Amniotic epithelial cell (primary cell): ENCODE measurements at regions not wholly inside any gene's neighbourhood (a gene's known extent, or its start where the extent isn't known, plus 50 kb on each side); places are given as distances from the start of the nearest gene placed in this dataset.

Source experiments
- DNase-seq: peaks from one replicate; pipeline ENCODE4 v3.0.0-alpha.2; 2010; ENCODE audit warnings: low read depth

DNA sequence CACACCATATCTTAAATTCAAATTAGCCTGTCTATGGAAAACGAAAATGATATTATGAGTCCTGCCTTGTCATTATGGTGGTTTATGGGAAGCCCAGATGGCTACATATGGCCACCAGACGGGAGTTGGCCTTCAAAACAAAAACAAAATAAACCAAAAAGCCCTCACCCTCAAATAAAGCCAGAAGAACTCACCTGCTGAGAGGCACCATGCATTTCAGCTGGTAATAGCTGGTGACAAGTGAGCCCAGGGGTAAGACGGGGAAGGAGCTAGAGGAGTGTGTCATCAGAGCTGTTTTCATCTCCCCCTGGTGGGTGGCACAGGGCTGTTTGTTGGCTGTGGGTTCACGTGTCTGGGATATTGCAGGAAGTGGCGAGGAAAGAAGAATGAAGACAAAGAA lies 152.9 kb downstream of the EFNB2 start:
- no peak for DNase-seq

DNA sequence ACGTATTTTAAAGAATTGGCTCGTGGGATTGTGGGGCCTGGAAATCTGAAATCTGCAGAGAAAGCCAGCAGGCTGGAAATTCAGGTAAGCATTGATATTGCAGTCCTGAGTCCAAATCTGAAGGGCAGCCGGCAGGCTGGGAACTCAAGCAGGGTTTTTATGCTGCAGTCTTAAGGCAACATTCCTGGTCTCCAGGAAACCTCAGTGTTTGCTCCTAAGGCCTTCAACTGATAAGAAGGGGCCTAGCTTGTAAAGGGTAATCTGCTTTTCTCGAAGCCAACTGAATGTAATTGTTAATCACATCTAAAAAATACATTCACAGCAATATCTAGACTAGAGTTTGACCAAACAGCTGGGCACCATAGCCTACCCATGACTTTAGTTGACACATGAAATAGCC lies 154.4 kb downstream of the EFNB2 start:
- DNase-seq = peak; percentile 91

DNA sequence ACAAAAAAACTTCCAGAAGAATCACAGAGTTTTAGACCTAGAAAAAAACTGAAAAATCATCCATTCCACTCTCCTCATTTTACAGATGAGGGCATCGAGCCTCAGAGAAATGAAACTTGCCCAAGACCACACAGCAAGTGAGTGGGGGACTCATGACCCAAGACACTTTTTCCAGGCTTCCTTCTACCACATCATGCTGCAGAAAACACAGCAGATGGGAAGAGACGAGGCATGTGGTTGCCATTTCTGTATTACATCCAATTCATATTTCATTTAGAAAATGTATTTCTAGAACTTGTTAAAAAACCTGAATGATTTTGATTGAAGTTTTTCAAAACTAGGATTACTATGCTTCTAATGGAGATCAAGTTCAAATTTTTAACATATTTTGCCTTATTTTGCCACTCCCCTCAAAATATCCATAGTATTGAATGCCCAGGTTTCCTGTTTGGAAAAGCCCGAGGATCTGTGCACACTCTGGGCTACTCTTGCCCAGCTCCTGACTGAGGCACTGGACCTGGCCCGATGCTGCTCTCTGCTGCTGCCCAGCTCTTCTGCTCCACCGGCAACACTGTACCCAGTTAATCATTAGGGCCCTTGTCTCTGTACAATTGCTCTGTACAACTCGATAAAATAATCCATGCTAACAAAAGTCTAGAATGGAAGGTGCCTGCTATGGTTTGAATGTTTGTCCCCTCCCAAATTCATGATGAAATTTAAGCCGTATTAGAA lies 157.4 kb downstream of the EFNB2 start:
- no peak for DNase-seq

DNA sequence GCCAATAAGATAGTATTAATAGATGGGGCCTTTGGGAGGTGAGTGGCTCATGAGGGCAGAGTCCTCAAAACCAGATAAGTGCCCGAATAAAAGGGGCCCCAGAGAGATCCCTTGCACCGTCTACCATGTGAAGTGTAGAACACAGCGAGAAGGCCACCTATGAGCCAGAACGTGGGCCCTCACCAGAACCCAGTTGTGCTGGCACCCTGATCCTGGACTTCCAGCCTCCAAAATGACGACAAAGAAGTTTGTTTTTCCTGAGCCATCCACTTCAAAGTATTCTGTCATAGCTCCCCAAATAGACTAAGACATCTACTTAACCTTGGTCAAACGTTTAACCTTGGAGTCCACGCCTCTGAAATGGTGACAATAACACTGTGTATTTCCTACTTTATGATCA lies 158.1 kb downstream of the EFNB2 start:
- DNase-seq = no peak

DNA sequence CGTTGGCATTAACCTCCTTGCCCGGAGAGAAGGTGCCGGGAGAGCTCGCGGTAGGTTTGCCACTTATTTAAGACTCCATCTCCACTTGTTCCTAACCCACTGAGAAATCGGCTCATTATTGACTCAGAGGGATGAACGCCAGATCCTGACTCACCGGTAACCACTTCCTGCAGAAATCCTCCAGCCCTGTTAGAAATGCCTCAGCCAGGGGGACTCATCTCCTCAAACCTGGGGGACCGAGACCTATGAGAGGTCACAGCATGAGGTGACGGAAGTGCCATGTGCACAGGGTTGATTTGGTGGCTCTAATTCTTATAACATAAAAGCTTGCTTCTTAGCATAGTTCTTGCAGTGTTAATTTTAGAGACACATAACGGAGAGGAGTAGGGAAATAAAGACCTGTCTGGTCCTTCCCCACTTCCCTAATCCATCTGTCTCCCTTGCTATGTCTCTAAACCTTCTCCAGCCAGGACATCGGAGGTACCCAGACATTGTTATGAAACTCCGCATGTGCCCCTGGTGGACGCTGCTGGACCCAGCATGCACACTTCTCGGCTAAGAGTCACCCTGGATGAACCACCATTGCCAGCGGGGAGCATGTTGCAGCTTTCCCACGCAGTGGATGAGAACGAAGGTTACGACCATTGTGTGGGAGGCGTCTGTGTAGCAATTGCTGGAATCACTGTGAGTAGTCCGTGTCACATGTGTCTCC lies 158.9 kb downstream of the EFNB2 start:
- peak; percentile 92 for DNase-seq

DNA sequence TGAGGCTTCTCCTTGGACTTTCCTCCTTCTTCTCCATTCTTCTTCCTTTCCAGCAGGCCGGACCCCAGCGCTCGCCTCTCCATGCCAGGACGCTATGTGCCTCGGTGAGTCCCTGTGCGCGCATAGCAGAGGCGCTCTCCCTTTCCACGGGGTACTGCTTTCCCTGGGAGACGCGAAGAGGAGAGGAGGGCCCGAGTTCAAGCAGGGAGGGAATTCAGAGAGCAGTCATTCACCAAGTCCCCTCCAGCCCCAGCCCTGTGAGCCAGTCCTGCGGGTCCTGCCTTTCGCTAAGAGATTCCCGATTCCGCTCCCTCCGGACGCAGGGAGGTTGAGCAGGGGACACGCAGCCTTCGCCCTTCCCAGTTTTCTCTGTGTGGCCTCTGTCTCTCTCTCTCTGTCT lies 160.4 kb downstream of the EFNB2 start:
- no peak for DNase-seq

DNA sequence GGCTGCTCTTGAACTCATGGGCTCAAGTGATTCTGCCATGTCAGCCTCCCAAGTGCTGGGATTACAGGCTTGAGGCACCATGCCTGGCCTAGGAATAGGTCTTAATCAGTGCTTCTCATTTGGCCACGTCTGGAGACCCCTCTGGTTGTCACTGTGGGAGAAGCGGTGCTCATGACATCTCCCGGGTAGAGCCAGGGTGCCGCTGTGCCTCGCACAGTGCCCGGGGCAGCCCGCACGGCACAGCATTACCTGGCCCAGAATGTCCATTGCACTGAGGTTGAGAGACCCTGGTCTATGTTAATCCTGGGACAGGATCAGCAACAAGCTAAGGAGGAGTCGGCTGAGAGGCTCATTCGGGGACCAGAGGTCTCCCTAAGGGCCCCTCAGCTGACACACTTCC lies 160.8 kb downstream of the EFNB2 start:
- no peak for DNase-seq

DNA sequence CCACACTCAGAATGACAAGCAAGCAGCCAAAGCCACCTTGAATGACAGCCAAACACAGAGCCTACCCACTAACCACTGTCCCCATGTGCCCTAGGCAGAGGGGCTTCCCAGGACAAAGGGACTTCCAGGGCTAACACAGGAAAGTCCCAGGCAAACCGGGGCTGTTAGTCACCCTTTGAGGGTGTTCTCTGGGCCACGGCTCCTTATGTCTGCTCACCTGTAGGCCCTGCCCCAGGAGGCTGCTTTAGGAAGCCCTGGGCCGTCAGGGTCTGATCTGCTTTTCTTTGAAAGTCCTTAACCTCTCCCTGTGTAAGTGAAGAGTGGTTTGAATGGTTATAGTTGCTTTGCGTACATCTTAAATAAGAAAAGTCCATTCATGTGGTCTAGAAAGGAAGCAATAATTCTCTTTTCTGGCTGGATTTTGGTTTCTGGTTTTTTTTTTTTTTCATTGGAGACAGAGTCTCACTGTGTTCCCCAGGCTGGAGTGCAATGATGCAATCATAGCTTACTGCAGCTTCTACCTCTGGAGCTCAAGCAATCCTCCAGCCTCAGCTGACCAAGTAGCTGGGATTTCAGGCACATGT lies 161.4 kb downstream of the EFNB2 start:
- peak; percentile 92 for DNase-seq

DNA sequence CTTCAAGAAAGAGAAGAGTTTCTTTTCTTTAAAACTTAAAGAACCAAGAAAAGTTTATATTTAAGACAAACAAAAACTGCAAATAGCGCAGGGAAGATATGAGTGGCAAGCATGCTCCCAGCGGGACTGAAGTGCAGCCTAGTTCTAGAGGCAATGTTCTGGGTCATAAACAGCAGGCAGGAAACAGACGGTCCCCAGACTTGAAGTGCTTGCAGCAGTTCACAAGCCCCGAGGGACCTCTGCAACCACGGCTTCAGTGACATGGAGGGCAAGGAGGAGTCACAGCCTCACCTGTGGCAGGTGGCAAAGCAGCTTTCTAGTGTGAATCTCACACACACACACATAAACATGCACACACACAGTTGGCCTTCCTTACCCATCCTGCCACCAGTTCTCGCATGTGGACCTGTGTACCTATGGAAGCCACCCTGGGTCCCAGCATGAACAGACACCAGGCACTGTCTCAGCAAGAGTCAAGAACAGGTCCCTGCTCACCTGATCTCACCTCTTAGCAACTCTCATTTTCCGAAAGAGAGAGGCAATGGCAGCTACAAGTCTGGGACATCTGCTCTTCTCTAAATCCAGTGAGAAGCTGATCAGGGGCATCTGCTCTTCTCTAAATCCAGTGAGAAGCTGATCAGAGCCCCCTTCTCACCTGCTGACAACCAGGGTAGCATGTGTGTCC lies 162.0 kb downstream of the EFNB2 start:
- no peak for DNase-seq

DNA sequence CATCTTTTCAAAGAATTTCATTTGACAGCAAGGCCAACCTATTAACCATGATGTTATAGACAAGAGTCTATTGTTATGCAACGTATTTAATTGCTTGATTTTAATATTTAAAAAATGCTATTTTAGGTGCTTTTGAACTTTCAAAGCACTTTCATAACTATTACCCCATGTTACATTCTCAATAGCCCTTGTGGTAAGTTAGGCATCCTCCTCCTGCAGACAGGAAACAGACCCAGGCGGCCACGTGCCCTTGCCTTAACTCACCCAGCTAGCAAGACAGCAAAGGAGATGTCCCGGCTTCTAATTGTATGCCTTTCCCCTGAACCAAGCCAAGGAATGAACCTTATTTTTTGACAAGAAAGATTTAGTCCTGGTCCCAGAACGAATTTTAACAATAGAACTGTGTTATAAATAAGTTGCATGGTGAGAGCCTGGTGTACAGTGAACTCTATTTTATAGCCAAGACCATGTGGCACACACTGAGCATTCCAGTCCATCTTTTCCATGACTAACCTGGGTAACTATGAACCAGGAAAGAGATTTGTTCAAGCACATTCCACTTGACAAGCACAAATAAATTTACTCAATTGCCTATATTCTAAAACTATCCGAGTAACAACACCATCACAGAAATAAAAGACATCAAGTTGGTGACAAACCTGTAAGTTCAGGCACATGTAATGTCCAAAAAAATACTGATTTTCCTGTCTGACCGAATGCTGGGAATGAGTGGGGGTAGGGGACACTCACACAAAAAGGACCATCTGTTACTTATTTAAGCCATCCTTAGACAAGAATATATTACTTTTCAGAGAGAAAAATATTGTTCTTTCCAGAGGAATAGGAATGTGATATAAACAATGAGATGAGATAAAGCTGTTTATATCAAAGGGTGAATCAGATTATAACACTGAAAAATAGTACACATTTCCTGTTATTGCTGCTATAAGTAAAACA lies 163.0 kb downstream of the EFNB2 start:
- DNase-seq = peak; percentile 80

DNA sequence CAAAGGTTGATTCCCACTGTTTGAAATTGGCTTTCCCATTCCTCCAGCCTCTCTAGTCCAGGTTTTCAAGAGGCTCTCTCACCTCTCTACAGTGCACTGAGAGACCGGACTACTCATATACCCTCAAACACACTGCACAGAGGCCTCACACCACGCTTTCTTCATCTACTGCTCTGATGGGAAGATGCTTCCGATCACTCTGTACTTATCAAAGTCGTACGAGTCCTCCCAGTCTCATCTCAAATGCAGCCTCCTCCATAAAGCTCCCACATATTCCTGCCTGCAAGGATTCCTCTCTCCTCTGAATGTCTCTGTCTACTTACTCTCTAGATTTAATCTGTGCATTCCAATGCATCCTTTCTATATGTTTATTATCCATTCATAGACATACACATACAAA lies 164.4 kb downstream of the EFNB2 start:
- no peak for DNase-seq

DNA sequence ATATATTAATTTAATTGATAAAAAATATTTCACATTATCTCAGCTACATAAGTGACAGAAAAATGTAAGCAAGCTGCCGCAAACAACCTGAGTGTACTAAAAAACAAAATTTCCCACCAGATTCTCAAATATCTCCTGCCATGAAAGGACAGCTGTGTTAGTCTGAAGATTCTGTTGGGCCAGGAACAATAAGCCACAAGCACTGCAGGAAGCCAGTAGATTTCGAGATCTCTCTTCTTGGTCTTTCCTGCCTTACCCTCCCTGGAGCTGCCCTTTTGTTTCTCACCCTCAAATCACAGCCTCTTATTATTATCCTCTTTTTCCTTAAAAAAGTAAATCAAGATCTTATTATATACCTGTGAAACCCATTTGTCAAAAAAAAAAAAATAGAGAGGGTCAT lies 165.6 kb downstream of the EFNB2 start:
- no peak for DNase-seq

DNA sequence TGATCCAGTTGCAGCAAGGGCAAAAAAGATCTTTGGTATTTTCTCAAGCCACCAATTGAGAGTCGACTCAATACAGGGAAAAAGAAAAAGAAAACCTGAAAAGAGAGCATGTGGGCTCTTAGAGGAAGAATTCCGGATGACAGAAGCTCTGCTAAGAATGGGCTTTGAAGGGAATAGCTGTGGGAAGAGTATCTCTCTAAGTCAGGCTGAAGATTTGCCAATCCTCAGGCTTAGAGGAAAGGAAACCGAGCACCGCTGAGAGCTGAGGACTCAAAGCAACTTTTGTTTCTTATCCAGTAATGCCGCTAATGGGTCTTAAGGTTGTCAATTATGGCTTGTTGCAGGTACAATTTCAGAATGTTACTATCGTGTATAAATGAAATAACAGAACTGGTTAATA lies 166.4 kb downstream of the EFNB2 start:
- peak; percentile 65 for DNase-seq

DNA sequence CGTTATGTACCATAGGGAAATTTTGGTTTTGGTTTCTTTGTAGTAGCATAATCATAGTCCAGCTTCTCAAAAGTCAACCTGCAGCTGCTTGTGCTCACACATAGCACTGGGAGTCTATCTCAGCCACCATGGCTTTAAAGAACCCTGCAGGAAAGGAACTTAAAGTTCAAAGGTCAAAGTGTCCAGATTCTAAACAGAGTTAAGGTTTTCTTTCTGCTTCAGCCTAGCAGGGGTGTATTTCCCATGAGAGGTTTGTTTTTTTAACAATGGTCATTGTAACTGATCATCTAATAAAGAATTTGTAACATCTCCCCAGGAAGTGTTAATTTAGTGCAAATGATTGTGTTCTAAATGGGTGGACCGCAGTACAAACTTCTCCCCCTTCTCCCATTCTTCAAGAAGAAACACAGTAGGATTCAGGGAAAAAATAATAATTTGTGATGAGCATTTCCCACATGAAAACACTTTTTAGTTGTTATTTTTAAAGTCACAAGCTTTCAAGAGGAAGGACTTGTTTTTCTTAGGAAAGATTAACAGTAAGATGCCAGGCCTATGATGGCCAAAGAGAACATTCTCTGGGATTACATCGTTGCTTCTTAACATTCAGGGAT lies 168.0 kb downstream of the EFNB2 start:
- DNase-seq = no peak

DNA sequence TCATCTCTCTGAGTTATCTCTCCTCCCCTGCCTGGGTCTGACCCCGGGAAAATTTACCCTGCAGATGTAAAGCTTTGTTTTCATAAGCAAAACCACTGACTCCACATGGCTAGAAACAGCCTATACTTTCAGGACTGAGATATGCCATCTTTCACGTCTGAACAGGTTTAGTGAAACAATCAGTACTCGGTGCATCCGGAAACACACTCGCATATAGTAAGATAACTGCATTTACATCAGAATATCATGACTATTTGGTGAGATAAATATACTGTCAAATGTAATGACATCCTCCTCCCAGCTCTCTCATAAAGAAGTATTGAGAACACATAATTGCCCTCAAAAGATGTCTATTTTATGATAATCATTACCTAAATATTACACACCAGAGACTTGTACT lies 172.8 kb downstream of the EFNB2 start:
- DNase-seq = no peak

DNA sequence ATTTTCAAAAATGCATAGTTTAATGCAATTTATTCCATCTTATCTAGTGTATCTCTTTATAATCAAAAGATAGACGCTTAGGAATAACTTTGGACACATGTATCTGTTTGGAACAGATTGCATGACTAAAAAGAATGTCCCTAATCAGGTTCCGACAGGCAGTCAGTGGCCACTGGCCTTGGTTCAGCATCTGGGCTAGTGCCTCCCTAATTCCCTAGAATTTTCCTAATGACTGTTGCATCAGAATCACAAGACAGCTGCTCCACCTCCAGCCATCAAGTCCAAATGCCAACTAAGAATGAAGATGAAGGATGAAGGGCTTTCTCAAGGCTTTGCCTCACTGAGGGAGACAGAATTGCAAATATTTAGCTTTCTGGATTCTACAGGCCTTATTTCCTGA lies 173.8 kb downstream of the EFNB2 start:
- DNase-seq = no peak

DNA sequence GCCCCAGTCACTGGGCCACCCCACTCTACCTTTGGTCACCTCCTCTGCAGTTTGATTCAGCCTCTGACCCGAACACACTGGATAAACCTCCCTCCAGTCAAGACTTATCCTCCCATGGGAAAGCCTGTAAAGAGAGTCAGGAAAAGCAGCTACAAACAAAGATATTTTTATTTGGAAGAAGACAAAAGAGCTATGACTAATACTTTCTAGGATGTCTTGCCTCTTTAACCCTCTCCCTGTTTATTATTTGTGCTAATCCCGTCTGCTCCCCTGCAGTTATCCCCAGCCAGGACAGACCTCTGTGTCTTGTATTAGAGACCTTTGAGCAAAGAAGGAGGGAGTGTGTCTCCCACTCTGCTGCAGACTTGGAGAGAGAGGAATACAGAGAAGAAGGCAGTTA lies 178.3 kb downstream of the EFNB2 start:
- no peak for DNase-seq

DNA sequence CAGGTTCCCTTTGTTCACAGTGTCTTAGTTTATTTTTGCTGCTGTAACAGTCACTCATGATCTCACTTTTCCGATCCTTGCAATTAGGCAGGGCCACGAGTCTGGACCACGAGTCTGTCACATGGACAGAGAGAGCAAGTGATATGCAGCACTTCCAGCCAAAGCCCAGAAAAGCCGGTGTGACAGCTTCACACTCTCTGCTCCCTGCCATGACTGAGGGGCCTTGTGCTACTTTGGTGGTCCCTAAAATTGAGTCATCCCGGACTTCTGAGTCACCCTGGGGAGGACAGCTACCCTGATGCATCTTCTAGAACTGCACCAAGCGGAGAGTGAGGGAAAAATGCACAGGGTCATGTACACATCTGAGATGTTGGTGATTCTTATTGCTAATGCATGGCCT lies 179.6 kb downstream of the EFNB2 start:
- no peak for DNase-seq

DNA sequence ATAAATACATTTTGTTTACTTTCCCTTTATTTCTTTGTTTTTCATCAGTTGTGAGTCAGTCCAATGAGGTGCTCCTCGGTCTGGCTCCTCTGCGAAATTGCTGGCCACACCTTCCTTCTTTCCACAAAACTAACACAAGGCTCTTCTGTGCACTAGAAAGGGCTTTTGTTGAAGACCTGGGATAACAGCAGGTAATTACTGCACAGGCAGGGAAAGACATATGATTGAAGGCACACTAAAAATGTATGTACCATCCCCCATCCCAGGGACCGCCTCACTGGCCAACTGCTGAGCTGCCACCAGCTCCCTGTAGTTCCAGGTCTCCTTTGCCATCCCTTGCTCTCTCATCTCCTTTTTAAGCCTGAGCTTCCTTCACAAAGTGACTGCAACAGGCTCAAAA lies 180.5 kb downstream of the EFNB2 start:
- DNase-seq = no peak

DNA sequence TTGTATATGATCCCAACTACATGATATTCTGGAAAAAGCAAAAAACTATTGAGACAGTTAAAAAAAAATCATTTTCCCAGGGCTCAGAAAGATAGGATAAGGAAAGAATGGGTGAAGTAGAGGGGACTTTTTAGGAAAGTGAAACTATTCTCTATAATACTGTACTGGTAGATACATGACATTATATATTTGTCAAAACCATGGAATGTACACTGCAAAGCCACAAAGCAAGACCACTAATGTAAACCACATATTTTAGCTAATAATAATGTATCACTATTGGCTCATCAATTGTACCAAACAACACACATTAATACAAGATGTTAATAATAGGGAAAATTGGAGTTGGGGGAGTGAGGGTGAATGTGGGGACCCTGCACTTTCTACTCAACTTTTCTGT lies 182.6 kb downstream of the EFNB2 start:
- no peak for DNase-seq

DNA sequence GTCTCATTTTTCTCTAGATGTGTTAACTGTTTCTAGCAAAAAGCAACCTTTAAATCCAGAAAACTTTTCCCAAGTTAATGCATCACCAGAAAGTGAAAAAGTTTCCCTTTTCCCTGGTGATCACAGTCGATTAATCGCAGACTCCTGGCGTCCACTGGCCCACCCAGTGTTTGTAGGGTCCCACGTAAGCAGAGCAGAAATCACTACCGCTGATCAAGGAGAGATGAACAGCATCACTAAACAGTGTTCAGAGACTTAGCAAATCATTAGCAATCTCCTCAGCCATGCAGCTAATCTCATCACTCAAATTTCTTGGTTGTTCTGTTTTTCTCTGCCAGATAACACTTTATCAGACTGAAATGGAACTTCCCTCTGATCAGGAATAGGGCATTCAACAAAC lies 184.2 kb downstream of the EFNB2 start:
- no peak for DNase-seq
